ENCODE measurements at regions not wholly inside any gene's neighbourhood (a gene's known extent, or its start where the extent isn't known, plus 50 kb on each side); places are given as distances from the start of the nearest gene placed in this dataset.

DNA sequence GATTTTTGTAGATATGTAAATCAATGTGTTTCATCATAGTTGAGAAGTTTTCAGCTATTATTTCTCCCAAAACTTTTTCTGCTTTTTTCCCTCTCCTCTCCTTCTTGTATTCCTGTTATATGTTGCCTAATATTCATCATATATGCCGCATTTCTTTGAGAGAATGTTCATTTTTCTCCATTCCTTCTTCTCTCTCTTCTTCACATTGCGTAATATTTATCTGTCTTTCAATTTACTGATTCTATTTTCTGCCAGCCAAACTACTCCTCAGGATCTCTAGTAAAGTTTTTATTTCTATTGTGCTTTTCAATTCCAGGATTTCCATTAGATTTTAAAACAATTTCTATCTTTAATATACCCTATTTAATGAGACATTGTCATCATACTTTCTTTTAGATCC lies 896.8 kb downstream of the EPHA7 start:
- TF ChIP-seq TAF1 (IDR thresholded peaks at IDR 0.05; ENCODE audit: borderline replicate concordance, low read depth, low read length): no peak
- TF ChIP-seq POLR2A (IDR thresholded peaks at IDR 0.05; ENCODE audit: low read depth, low read length): no peak
- no peak for TF ChIP-seq POLR2AphosphoS5 (IDR thresholded peaks at IDR 0.05; ENCODE audit: low read depth, low read length)
